ENCODE measurements at regions not wholly inside any gene's neighbourhood (a gene's known extent, or its start where the extent isn't known, plus 50 kb on each side); places are given as distances from the start of the nearest gene placed in this dataset.

- 88% methylated on average over 10 of the region's 10 CpGs; no CpG with 5 or more reads in 1 of the 2 experiments for WGBS, 2 experiments (ENCODE audit: extremely low coverage in 1 of 2, insufficient coverage in 1 of 2, insufficient read length in 1 of 2, insufficient replicate concordance in 2 of 2, low coverage in 1 of 2, low lambda C conversion rate in 2 of 2, missing lambda C conversion rate in 1 of 2)
- Histone ChIP-seq H3K4me2 (ENCODE audit: insufficient read depth in 1 of 2, low read depth in 2 of 2, low read length in 2 of 2) (no peak overlapping the region), H3K4me3 (ENCODE audit: extremely low read depth in 1 of 4, insufficient read depth in 2 of 4, low read depth in 3 of 4, low read length in 4 of 4) (no peak overlapping the region), H3K23ac (ENCODE audit: insufficient read length) (no peak overlapping the region), H3K4me1 (replicated peaks in 1 of 4; ENCODE audit: control insufficient read depth in 3 of 4, insufficient read depth in 4 of 4, low read length in 3 of 4) (no peaks in the 10 kb centered on the region; a peak in 2 of 7 replicates), H2AK5ac (ENCODE audit: low read depth, low read length) (no peak overlapping the region), H3K23me2 (ENCODE audit: low read depth, low read length) (no peaks in the 10 kb centered on the region), H4K91ac (replicated peaks; ENCODE audit: insufficient read length, low read length) (no peak overlapping the region), H2BK5ac (ENCODE audit: low read depth, low read length) (no peak overlapping the region), H2AFZ (ENCODE audit: low read length) (no peak overlapping the region), H3K79me2 (ENCODE audit: control insufficient read depth in 1 of 2, insufficient read depth in 2 of 2, low read length in 2 of 2) (no peaks in the 10 kb centered on the region), H3K9me3 (ENCODE audit: insufficient read depth in 2 of 2, low read depth in 1 of 2, low read length in 1 of 2) (no peaks in the 10 kb centered on the region), H3K27ac (ENCODE audit: low read depth, low read length) (no peak overlapping the region), H2BK120ac (replicated peaks; ENCODE audit: low read depth, low read length) (no peak overlapping the region), H3K4ac (replicated peaks; ENCODE audit: insufficient read length, low read depth, low read length) (no peak overlapping the region), H2BK20ac (ENCODE audit: low read length) (no peak overlapping the region), H3K27me3 (replicated peaks in 1 of 4; ENCODE audit: control insufficient read depth in 3 of 4, extremely low read depth in 1 of 4, insufficient read depth in 3 of 4, low read length in 3 of 4) (no peaks in the 10 kb centered on the region), H3K36me3 (ENCODE audit: control insufficient read depth in 2 of 4, insufficient read depth in 4 of 4, low read length in 3 of 4) (no peaks in the 10 kb centered on the region), H4K8ac (ENCODE audit: extremely low read depth, insufficient read depth, low read length) (no peak overlapping the region), H4K5ac (ENCODE audit: insufficient read length, low read depth, low read length) (no peak overlapping the region), H3K18ac (ENCODE audit: extremely low read depth, low read length) (no peak overlapping the region), H3K79me1 (ENCODE audit: low read depth, low read length) (no peaks in the 10 kb centered on the region), H3K56ac (replicated peaks; ENCODE audit: insufficient read length, low read depth, low read length) (no peak overlapping the region), H2BK12ac (ENCODE audit: low read depth, low read length) (no peak overlapping the region), H4K20me1 (replicated peaks in 1 of 2; ENCODE audit: control insufficient read depth in 1 of 2, insufficient read depth in 2 of 2, low read length in 2 of 2) (no peaks in the 10 kb centered on the region), H3K14ac (ENCODE audit: insufficient read length) (no peak overlapping the region), H2BK15ac (ENCODE audit: low read length) (no peak overlapping the region), H3K9ac (replicated peaks in 1 of 4; ENCODE audit: extremely low read depth in 1 of 4, low read depth in 3 of 4, low read length in 3 of 4) (no peak overlapping the region)
- FAIRE-seq (no peak), DNase-seq (ENCODE audit: low read depth in 1 of 2, low spot score in 2 of 2) (no peak)
- no peak for TF ChIP-seq TEAD4 (IDR thresholded peaks at IDR 0.05; ENCODE audit: low read depth, low read length)
- TF ChIP-seq TAF7 (optimal IDR thresholded peaks at IDR 0.05; ENCODE audit: borderline replicate concordance, low read depth, low read length) = no peak
- no peak for TF ChIP-seq ZNF274 (IDR thresholded peaks at IDR 0.05; ENCODE audit: borderline replicate concordance, extremely low read depth, low read length)
- TF ChIP-seq KDM4A (IDR thresholded peaks at IDR 0.05; ENCODE audit: low read depth, low read length, severe bottlenecking) = no peak
- TF ChIP-seq, protein P1, sequence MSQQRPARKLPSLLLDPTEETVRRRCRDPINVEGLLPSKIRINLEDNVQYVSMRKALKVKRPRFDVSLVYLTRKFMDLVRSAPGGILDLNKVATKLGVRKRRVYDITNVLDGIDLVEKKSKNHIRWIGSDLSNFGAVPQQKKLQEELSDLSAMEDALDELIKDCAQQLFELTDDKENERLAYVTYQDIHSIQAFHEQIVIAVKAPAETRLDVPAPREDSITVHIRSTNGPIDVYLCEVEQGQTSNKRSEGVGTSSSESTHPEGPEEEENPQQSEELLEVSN (IDR thresholded peaks at IDR 0.05) = no peak
- POLR2A ChIA-PET (ENCODE audit: partially characterized antibody) = no interaction called here
- CTCF ChIA-PET (ENCODE audit: partially characterized antibody) = interaction anchor here (0.6 to 1.9 kb wide), 6 partner anchors 13 to 171 kb away, joined by 3 to 6 read pairs (median 4); no protein-coding TSS in a partner anchor
These were observed 153.5 kb upstream of the RPL38 start for GRCh38 chr17:74049967-74050458.
